ENCODE measurements at regions not wholly inside any gene's neighbourhood (a gene's known extent, or its start where the extent isn't known, plus 50 kb on each side); places are given as distances from the start of the nearest gene placed in this dataset.

DNA sequence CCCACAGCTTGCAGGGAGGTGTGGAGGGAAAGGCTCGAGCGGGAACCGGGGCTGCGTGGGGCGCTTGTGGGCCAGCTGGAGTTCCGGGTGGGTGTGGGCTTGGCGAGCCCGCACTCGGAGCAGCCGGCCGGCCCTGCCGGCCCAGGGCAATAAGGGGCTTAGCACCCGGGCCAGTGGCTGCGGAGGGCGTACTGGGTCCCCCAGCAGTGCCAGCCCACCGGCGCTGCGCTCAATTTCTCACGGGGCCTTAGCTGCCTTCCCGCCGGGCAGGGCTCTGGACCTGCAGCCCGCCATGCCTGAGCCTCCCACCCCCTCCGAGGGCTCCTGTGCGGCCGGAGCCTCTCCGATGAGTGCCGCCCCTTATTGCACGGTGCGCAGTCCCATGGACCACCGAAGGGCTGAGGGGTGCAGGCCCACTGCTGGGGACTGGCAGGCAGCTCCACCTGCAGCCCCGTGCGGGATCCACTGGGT lies 1242.2 kb upstream of the EYS start:
- no peak for DNase-seq (ENCODE audit: low spot score in 2 of 2)
- intact Hi-C loops (cut with DNase I): no loop called here
- no peaks in the 10 kb centered on the region for H3K4me1 ChIP-seq
- no peak overlapping the region for H3K4me3 ChIP-seq
- no peak for TF ChIP-seq CTCF (IDR thresholded peaks at IDR 0.05)
- H3K9me3 ChIP-seq: no peaks in the 10 kb centered on the region
- no peaks in the 10 kb centered on the region for H3K27me3 ChIP-seq
- H3K36me3 ChIP-seq: no peaks in the 10 kb centered on the region
- no peak overlapping the region for H3K27ac ChIP-seq

- intact Hi-C loops (cut with DNase I): no loop called here
Observed at GRCh38 chr6:66948106-66948505, 1241.1 kb upstream of the EYS start.

GRCh38 chr6:66940003-66940402 lies 1233.0 kb upstream of the EYS start:
- TF ChIP-seq CTCF (IDR thresholded peaks at IDR 0.05): no peak
- intact Hi-C loops (cut with DNase I): no loop called here
- no peaks in the 10 kb centered on the region for H3K27me3 ChIP-seq

More at GRCh38 chr6:66948106-66948505, 1241.1 kb upstream of the EYS start:
- H3K9me3 ChIP-seq: no peaks in the 10 kb centered on the region
- DNase-seq (ENCODE audit: low spot score in 2 of 2): no peak
- no peaks in the 10 kb centered on the region for H3K27me3 ChIP-seq
- no peak overlapping the region for H3K4me3 ChIP-seq
- TF ChIP-seq CTCF (IDR thresholded peaks at IDR 0.05): no peak
- H3K27ac ChIP-seq: no peak overlapping the region
- no peaks in the 10 kb centered on the region for H3K4me1 ChIP-seq
- H3K36me3 ChIP-seq: no peaks in the 10 kb centered on the region

GRCh38 chr6:66937180-66937579 lies 1230.2 kb upstream of the EYS start:
- H3K9me3 ChIP-seq: no peaks in the 10 kb centered on the region
- intact Hi-C loops (cut with DNase I): no loop called here
- no peak overlapping the region for H3K4me3 ChIP-seq
- no peaks in the 10 kb centered on the region for H3K4me1 ChIP-seq
- H3K36me3 ChIP-seq: no peaks in the 10 kb centered on the region
- no peak for DNase-seq (ENCODE audit: low spot score in 2 of 2)
- no peaks in the 10 kb centered on the region for H3K27me3 ChIP-seq
- no peak for TF ChIP-seq CTCF (IDR thresholded peaks at IDR 0.05)
- no peak overlapping the region for H3K27ac ChIP-seq

More at GRCh38 chr6:66940003-66940402, 1233.0 kb upstream of the EYS start:
- Histone ChIP-seq H3K9me3 (no peaks in the 10 kb centered on the region), H3K36me3 (no peaks in the 10 kb centered on the region), H3K27ac (no peak overlapping the region), H3K4me3 (no peak overlapping the region), H3K4me1 (no peaks in the 10 kb centered on the region)
- no peak for DNase-seq (ENCODE audit: low spot score in 2 of 2)

GRCh38 chr6:66935612-66936011 lies 1228.6 kb upstream of the EYS start:
- Histone ChIP-seq H3K4me3 (no peak overlapping the region), H3K4me1 (no peaks in the 10 kb centered on the region), H3K27me3 (no peaks in the 10 kb centered on the region), H3K27ac (no peak overlapping the region), H3K36me3 (no peaks in the 10 kb centered on the region), H3K9me3 (no peaks in the 10 kb centered on the region)
- DNase-seq (ENCODE audit: low spot score in 2 of 2): no peak
- no peak for TF ChIP-seq CTCF (IDR thresholded peaks at IDR 0.05)
- intact Hi-C loops (cut with DNase I): no loop called here

- DNase-seq (ENCODE audit: low spot score in 2 of 2): no peak
- TF ChIP-seq CTCF (IDR thresholded peaks at IDR 0.05): no peak
- intact Hi-C loops (cut with DNase I): no loop called here
- H3K4me1 ChIP-seq: no peaks in the 10 kb centered on the region
- H3K27me3 ChIP-seq: no peaks in the 10 kb centered on the region
- H3K9me3 ChIP-seq: no peaks in the 10 kb centered on the region
- H3K36me3 ChIP-seq: no peaks in the 10 kb centered on the region
- H3K4me3 ChIP-seq: no peak overlapping the region
- no peak overlapping the region for H3K27ac ChIP-seq
Observed at GRCh38 chr6:66931787-66932186, 1224.8 kb upstream of the EYS start.

Data from ascending aorta (tissue), 2 donors.